Activated CD8-positive, alpha-beta T cell treated with anti-CD3 and anti-CD28 coated beads for 36 hours (primary cell): ENCODE measurements at regions not wholly inside any gene's neighbourhood (a gene's known extent, or its start where the extent isn't known, plus 50 kb on each side); places are given as distances from the start of the nearest gene placed in this dataset.

ENCODE experiments used
- ATAC-seq: fragments of 200-7000 bp; cut with Tn5 transposase; one replicate; pipeline ENCODE4 v1.10.0; 2021; ENCODE audit warnings: mild to moderate bottlenecking, moderate library complexity
- CTCF ChIA-PET: fragments of 350-600 bp; sonication (Branson Sonifier 250); formaldehyde crosslinking; loops from one replicate; lab custom pipeline; 2021; ENCODE audit warnings: antibody characterized with exemption; lab: Charles Lee
- POLR2A ChIA-PET: fragments of 350-600 bp; sonication (Branson Sonifier 250); formaldehyde crosslinking; loops from one replicate; lab custom pipeline; 2021; ENCODE audit warnings: antibody characterized with exemption; lab: Charles Lee
- DNase-seq: peaks from one replicate; pipeline ENCODE4 v3.0.0-alpha.2; 2020
- H3K27ac Mint-ChIP-seq: one replicate; pipeline ENCODE4 v1.8.0; 2021; ENCODE audit warnings: mild to moderate bottlenecking, mixed read lengths
- H3K27me3 Mint-ChIP-seq: one replicate; pipeline ENCODE4 v1.8.0; 2021; ENCODE audit warnings: mixed read lengths
- H3K36me3 Mint-ChIP-seq: one replicate; pipeline ENCODE4 v1.8.0; 2021; ENCODE audit warnings: low read depth, mixed read lengths
- H3K4me1 Mint-ChIP-seq: one replicate; pipeline ENCODE4 v1.8.0; 2021; ENCODE audit warnings: low read depth, mixed read lengths
- H3K4me3 Mint-ChIP-seq: one replicate; pipeline ENCODE4 v1.8.0; 2021; ENCODE audit warnings: mild to moderate bottlenecking, moderate library complexity, mixed read lengths
- H3K9me3 Mint-ChIP-seq: one replicate; pipeline ENCODE4 v1.8.0; 2021; ENCODE audit warnings: mixed read lengths
- intact Hi-C: fragments of 100-400 bp; cut with micrococcal nuclease; formaldehyde crosslinking; loops from one replicate; pipeline ENCODE4 v1.10.0; 2022
- TF ChIP-seq, protein P1 (sequence below): fragments of 200-600 bp; IDR thresholded peaks from one replicate; pipeline ENCODE4 v1.8.0; 2022; ENCODE audit warnings: antibody characterized with exemption, mild to moderate bottlenecking

DNA sequence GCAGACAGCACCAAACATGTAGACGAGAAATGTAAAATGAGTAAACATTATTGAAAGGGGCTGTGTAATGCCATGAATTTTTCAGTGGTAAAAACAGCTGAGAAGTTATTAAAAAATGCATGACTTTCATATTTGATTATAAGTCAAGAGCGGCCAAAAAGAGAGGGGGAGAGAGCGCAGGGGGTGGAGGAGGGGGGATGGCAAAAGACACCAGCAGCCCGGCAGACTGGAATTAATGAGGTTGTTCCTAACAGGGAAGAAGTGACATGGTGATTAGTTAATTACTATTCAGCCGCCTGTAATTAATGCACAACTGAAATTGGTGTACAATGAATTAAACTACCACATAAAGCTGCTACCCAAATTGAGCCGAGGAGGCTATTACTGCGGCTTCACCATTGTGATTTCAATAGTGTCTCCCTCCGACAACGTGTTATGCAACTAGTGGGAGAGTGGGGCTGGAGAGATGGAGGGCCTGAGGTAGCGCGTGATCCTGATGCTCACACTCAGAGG is 89.1 kb upstream of the VSTM2B start:
- Mint-ChIP-seq H3K4me1 (no peaks in the 10 kb centered on the region), H3K27me3 (peaks cover 7% of the 10 kb centered on the region), H3K4me3 (no peak overlapping the region), H3K9me3 (no peaks in the 10 kb centered on the region), H3K36me3 (no peaks in the 10 kb centered on the region), H3K27ac (no peak overlapping the region)
- ChIA-PET POLR2A (no interaction called here), CTCF (no interaction called here)
- intact Hi-C loops: no loop called here
- TF ChIP-seq, protein P1, sequence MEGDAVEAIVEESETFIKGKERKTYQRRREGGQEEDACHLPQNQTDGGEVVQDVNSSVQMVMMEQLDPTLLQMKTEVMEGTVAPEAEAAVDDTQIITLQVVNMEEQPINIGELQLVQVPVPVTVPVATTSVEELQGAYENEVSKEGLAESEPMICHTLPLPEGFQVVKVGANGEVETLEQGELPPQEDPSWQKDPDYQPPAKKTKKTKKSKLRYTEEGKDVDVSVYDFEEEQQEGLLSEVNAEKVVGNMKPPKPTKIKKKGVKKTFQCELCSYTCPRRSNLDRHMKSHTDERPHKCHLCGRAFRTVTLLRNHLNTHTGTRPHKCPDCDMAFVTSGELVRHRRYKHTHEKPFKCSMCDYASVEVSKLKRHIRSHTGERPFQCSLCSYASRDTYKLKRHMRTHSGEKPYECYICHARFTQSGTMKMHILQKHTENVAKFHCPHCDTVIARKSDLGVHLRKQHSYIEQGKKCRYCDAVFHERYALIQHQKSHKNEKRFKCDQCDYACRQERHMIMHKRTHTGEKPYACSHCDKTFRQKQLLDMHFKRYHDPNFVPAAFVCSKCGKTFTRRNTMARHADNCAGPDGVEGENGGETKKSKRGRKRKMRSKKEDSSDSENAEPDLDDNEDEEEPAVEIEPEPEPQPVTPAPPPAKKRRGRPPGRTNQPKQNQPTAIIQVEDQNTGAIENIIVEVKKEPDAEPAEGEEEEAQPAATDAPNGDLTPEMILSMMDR: no peak
- DNase-seq (no peak), ATAC-seq (no peak)

DNA sequence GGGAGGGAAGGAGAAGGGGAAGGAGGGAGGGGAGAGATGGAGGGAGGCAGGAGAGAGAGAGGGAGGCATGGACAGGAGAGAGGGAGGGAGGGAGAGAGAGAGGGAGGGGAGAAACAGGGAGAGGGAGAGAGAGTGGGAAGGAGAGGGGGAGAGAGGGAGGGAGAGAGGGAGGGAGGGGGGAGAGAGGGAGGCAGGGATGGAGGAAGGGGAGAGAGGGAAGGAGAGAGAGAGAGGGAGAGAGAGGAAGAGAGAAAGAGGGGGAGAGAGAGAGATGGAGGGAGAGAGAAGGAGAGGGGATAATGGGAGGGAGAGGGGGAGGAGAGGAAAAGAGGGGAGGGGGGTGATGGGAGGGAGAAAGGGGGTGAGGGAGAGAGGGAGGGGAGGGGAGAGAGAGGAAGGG is 86.8 kb upstream of the VSTM2B start:
- DNase-seq: no peak
- Mint-ChIP-seq H3K4me3 (no peak overlapping the region), H3K36me3 (no peaks in the 10 kb centered on the region), H3K9me3 (no peaks in the 10 kb centered on the region), H3K4me1 (no peaks in the 10 kb centered on the region), H3K27me3 (peaks cover 6% of the 10 kb centered on the region), H3K27ac (no peak overlapping the region)
- ChIA-PET CTCF (no interaction called here), POLR2A (no interaction called here)
- no peak for ATAC-seq
- TF ChIP-seq, protein P1: no peak
- intact Hi-C loops: no loop called here

DNA sequence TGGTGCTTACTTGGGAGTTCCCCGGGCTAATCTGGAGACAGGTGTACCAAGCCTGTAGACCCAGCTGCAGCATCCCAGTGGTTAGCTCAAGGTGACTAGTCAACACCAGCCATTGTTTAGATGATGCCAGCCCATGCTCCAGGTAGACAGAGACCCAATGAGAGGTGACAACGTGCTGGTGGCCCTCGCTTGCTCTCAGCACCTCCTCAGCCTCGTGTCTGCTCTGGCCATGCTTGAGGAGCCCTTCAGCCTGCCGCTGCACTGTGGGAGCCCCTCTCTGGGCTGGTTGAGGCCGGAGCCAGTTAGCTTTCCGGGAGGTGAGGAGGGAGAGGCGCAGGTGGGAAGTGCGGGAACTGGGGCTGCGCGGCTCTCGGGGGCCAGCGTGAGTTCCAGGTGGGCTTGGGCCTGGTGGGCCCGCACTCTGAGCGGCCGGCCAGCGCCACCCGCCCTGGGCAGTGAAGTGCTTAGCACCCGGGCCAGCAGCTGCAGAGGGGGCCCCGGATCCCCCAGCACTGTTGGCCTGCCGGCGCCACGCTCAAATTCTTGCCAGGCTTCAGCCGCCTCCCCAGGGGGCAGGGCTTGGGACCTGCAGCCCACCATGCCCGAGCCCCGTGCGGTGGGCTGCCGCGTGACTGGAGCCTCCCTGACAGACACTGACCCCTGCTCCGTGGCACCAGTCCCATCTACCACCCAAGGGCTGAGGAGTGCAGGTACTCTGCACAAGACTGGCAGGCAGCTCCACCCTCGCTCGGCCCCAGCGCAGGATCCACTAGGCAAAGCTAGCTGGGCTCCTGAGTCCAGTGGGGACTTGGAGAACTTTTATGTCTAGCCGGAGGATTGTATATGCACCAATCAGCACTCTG is 85.9 kb upstream of the VSTM2B start:
- TF ChIP-seq, protein P1: no peak
- POLR2A ChIA-PET: no interaction called here
- Mint-ChIP-seq H3K36me3 (no peaks in the 10 kb centered on the region), H3K27me3 (peaks cover 2% of the 10 kb centered on the region), H3K9me3 (no peaks in the 10 kb centered on the region), H3K4me1 (no peaks in the 10 kb centered on the region), H3K27ac (no peak overlapping the region), H3K4me3 (no peak overlapping the region)
- intact Hi-C loops: no loop called here
- ATAC-seq: no peak
- CTCF ChIA-PET: no interaction called here
- no peak for DNase-seq

DNA sequence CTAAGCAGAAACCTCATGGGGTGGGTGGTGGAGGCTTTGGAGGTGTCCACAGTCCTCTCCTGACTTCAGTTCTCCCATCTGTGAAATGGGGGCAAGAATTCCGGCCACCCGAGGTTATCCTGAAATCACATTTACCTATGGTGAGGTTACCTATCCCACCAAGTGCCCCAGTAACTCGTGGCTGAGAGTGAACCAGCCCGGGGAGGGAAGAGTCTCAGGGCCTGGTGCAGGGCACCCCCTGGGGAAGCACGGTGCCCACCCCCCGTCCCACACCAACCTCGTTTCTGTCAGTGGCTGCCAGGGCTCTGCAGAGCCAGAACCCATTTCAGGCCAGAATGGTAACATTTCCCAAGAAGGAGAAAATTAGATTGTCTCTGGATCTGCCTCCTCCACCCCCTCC is 83.7 kb upstream of the VSTM2B start:
- no peak overlapping the region for H3K4me3 Mint-ChIP-seq
- H3K4me1 Mint-ChIP-seq: no peaks in the 10 kb centered on the region
- intact Hi-C loops: no loop called here
- ATAC-seq: no peak
- peaks cover 2% of the 10 kb centered on the region for H3K27me3 Mint-ChIP-seq
- no peak overlapping the region for H3K27ac Mint-ChIP-seq
- POLR2A ChIA-PET: interaction anchor here (1.5 kb wide), 1 partner anchor 48 kb away, joined by 3 read pairs; no protein-coding TSS in a partner anchor
- no peak for DNase-seq
- H3K36me3 Mint-ChIP-seq: no peaks in the 10 kb centered on the region
- CTCF ChIA-PET: no interaction called here
- TF ChIP-seq, protein P1: no peak
- H3K9me3 Mint-ChIP-seq: no peaks in the 10 kb centered on the region

DNA sequence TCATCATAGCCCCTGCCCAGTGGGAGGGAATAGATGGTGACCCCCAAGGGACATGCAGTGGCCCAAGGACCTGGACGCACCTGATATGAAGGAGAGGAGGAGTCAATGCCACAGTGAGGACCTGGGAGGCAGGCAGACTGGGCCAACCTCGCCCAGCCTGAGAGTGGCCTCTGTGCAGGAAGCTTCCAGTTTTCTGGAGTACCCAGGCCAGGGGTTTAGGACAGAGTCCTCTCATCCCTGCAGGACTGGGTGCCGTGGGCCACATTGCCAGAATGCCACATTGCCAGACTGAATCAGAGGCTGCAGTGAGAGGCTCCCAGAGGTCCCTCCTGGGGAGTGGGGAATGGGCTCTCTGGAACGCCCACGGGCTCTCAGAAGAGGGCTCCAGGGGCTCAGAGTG is 82.9 kb upstream of the VSTM2B start:
- POLR2A ChIA-PET: interaction anchor here (1.5 kb wide), 1 partner anchor 47 kb away, joined by 3 read pairs; no protein-coding TSS in a partner anchor
- Mint-ChIP-seq H3K27ac (no peak overlapping the region), H3K36me3 (no peaks in the 10 kb centered on the region), H3K4me3 (no peak overlapping the region), H3K9me3 (no peaks in the 10 kb centered on the region), H3K4me1 (no peaks in the 10 kb centered on the region), H3K27me3 (peaks cover 2% of the 10 kb centered on the region)
- TF ChIP-seq, protein P1: no peak
- CTCF ChIA-PET: no interaction called here
- DNase-seq: no peak
- ATAC-seq: no peak
- intact Hi-C loops: no loop called here
